Stimulated activated CD4-positive, alpha-beta T cell treated with anti-CD3 and anti-CD28 coated beads, TNF-alpha, amount 100 ng/mL, for 48 hours (primary cell): ENCODE measurements at regions not wholly inside any gene's neighbourhood (a gene's known extent, or its start where the extent isn't known, plus 50 kb on each side); places are given as distances from the start of the nearest gene placed in this dataset.

Experiments used
- DNase-seq, 3 donors: peaks; one replicate each; pipeline ENCODE4 v3.0.0-alpha.2; 2020; ENCODE audit warnings: low read depth in 3 of 3

GRCh38 chr19:27657271-27658051 is 1555.5 kb downstream of the UQCRFS1 start:
- DNase-seq = no peak

- no peak for DNase-seq
Measured at GRCh38 chr19:27654266-27654990, 1558.5 kb downstream of the UQCRFS1 start.

- DNase-seq = no peak
Measured at GRCh38 chr19:27652796-27653195, 1560.2 kb downstream of the UQCRFS1 start.

- DNase-seq = no peak
Measured at GRCh38 chr19:27652281-27652680, 1560.7 kb downstream of the UQCRFS1 start.

GRCh38 chr19:27647423-27647822 is 1565.5 kb downstream of the UQCRFS1 start:
- DNase-seq = no peak

GRCh38 chr19:27635401-27635800 is 1577.5 kb downstream of the UQCRFS1 start:
- no peak for DNase-seq

GRCh38 chr19:27618006-27618405 is 1594.9 kb downstream of the UQCRFS1 start:
- no peak for DNase-seq

GRCh38 chr19:27580906-27581305 is 1632.0 kb downstream of the UQCRFS1 start:
- DNase-seq = no peak
